ENCODE measurements at regions not wholly inside any gene's neighbourhood (a gene's known extent, or its start where the extent isn't known, plus 50 kb on each side); places are given as distances from the start of the nearest gene placed in this dataset.

DNA sequence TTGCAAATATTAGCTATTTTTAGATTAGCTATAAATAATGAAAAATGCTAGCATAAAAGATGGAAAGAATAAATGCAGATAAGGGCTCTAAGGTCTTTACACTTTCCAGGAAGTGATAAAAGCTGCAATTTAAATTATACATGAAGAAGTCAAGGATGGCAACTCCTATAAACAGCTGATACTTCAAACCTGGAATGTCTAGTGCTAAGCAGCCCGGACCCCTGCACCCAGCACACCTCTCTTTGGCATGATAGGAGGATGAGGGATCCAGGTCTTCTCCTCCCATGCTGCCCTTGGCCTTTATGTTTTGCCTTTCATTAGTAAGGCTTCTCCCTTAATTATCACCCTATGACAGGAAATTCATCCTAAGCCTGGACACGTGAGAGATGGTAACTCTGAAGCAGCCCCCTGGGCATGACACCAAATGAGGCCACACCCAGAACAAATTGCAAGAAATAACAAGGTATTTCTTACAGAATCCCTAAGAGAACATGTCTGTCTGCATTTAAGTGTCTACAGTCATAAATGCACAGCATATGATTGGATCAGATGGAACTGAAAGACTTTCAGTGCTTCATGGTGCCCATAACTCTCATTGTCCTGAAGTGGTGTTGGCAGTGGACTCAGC, 158.3 kb upstream of the PRSS1 start:
- no peak overlapping the region for H3K27ac ChIP-seq
- no peak overlapping the region for H3K4me2 ChIP-seq
- intact Hi-C loops (cut with micrococcal nuclease; ENCODE audit: unreplicated experiment): no loop called here
- no peaks in the 10 kb centered on the region for H3F3A ChIP-seq (ENCODE audit: insufficient read depth, low read depth)
- CTCF ChIA-PET: no interaction called here
- no peaks in the 10 kb centered on the region for H3K9me2 ChIP-seq (ENCODE audit: insufficient read depth)
- H3K79me2 ChIP-seq (ENCODE audit: low read depth): no peaks in the 10 kb centered on the region
- no peak overlapping the region for H3K4me3 ChIP-seq
- H3K36me3 ChIP-seq (ENCODE audit: low read depth): no peaks in the 10 kb centered on the region
- H3K27me3 ChIP-seq (ENCODE audit: insufficient read depth, low read depth): no peaks in the 10 kb centered on the region
- 0 out of 2 replicates have a peak, but pooled peaks cover 3% of the 10 kb centered on the region for H3K4me1 ChIP-seq (replicated peaks; ENCODE audit: insufficient read depth)
- no peaks in the 10 kb centered on the region for H4K20me1 ChIP-seq (ENCODE audit: insufficient read depth)
- POLR2A ChIA-PET (ENCODE audit: unreplicated experiment): no interaction called here
- BruUV-seq (replicated peaks): no TSS peak
- no peak overlapping the region for H2AFZ ChIP-seq
- no peak for TF ChIP-seq EZH2 (IDR thresholded peaks at IDR 0.05; ENCODE audit: low read depth)
- TF ChIP-seq, protein P1, sequence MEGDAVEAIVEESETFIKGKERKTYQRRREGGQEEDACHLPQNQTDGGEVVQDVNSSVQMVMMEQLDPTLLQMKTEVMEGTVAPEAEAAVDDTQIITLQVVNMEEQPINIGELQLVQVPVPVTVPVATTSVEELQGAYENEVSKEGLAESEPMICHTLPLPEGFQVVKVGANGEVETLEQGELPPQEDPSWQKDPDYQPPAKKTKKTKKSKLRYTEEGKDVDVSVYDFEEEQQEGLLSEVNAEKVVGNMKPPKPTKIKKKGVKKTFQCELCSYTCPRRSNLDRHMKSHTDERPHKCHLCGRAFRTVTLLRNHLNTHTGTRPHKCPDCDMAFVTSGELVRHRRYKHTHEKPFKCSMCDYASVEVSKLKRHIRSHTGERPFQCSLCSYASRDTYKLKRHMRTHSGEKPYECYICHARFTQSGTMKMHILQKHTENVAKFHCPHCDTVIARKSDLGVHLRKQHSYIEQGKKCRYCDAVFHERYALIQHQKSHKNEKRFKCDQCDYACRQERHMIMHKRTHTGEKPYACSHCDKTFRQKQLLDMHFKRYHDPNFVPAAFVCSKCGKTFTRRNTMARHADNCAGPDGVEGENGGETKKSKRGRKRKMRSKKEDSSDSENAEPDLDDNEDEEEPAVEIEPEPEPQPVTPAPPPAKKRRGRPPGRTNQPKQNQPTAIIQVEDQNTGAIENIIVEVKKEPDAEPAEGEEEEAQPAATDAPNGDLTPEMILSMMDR (conservative IDR thresholded peaks at IDR 0.05): no peak
- no peak for DNase-seq
- H3K9me3 ChIP-seq (ENCODE audit: insufficient read depth, low read depth): no peaks in the 10 kb centered on the region

DNA sequence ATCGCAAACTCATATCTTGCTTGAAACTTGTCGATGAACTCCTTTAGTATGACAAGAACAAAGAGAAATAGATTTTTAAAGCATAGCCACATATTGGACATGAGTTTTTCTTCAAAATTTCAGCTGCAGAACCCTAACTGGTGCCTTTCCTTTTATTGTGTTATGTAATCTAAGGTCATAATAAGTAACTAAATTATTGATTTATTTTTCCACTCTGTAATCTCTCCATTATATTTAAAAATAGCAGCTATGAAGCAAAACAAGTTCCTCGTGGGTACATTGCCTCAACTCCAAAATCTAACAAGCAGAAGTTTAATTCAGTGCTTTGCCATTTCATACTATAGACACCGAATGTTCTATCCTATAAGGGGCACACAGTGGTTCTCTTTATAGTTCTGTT, 159.2 kb upstream of the PRSS1 start:
- Histone ChIP-seq H3K9me3 (ENCODE audit: insufficient read depth, low read depth) (no peaks in the 10 kb centered on the region), H3K79me2 (ENCODE audit: low read depth) (no peaks in the 10 kb centered on the region), H4K20me1 (ENCODE audit: insufficient read depth) (no peaks in the 10 kb centered on the region), H3K27me3 (ENCODE audit: insufficient read depth, low read depth) (no peaks in the 10 kb centered on the region), H3F3A (ENCODE audit: insufficient read depth, low read depth) (no peaks in the 10 kb centered on the region), H2AFZ (no peak overlapping the region), H3K27ac (no peak overlapping the region), H3K4me1 (replicated peaks; ENCODE audit: insufficient read depth) (0 out of 2 replicates have a peak, but pooled peaks cover 3% of the 10 kb centered on the region), H3K36me3 (ENCODE audit: low read depth) (no peaks in the 10 kb centered on the region), H3K4me3 (no peak overlapping the region), H3K9me2 (ENCODE audit: insufficient read depth) (no peaks in the 10 kb centered on the region), H3K4me2 (no peak overlapping the region)
- ChIA-PET POLR2A (ENCODE audit: unreplicated experiment) (no interaction called here), CTCF (no interaction called here)
- BruUV-seq (replicated peaks): no TSS peak
- intact Hi-C loops (cut with micrococcal nuclease; ENCODE audit: unreplicated experiment): no loop called here
- no peak for DNase-seq
- no peak for TF ChIP-seq EZH2 (IDR thresholded peaks at IDR 0.05; ENCODE audit: low read depth)
- TF ChIP-seq, protein P1 (conservative IDR thresholded peaks at IDR 0.05): no peak

DNA sequence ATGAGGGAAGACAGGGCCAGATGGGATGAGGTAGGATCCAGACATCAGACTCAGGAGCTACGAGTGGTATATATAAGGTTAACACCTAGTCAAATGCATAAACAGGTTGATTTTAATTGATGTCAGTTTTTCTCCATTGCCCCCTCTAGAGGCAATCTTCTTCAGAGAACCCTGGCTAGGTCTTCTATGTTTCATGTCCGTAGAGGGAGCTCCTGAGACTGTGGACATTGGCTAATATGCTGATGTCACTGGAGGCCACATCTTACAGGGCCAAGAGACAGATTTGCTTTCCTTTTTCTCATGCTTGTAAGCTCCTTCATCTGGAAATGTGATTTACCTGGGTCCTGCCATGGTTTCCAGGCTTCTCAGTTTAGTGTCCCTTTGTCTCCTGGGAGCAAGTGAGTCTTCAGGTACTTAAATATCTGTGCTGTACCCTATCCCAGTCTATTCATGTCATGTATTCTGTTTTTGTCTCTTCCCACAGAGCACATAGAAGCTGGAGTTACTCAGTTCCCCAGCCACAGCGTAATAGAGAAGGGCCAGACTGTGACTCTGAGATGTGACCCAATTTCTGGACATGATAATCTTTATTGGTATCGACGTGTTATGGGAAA, 161.6 kb upstream of the PRSS1 start:
- Histone ChIP-seq H3K4me1 (replicated peaks; ENCODE audit: insufficient read depth) (peaks cover 26% of the 10 kb centered on the region), H3K36me3 (ENCODE audit: low read depth) (no peaks in the 10 kb centered on the region), H3K9me2 (ENCODE audit: insufficient read depth) (no peaks in the 10 kb centered on the region), H3K4me2 (0 out of 2 replicates have a peak overlapping the region, but pooled peaks have one; percentile 5), H3K27ac (0 out of 2 replicates have a peak overlapping the region, but pooled peaks have one; percentile 27), H3F3A (ENCODE audit: insufficient read depth, low read depth) (peaks cover 6% of the 10 kb centered on the region; the same call in 1 of the 2 replicates), H3K9me3 (ENCODE audit: insufficient read depth, low read depth) (no peaks in the 10 kb centered on the region), H3K4me3 (no peak overlapping the region), H4K20me1 (ENCODE audit: insufficient read depth) (no peaks in the 10 kb centered on the region), H3K27me3 (ENCODE audit: insufficient read depth, low read depth) (no peaks in the 10 kb centered on the region), H2AFZ (peak overlapping the region; percentile 71), H3K79me2 (ENCODE audit: low read depth) (no peaks in the 10 kb centered on the region)
- no peak for TF ChIP-seq EZH2 (IDR thresholded peaks at IDR 0.05; ENCODE audit: low read depth)
- TF ChIP-seq, protein P1 (conservative IDR thresholded peaks at IDR 0.05): peak; percentile 78
- BruUV-seq (replicated peaks): no TSS peak
- DNase-seq: peak; percentile 30 to 77
- CTCF ChIA-PET: interaction anchor here (0.6 to 2.2 kb wide), 23 partner anchors 9 to 298 kb away, joined by 3 to 20 read pairs (median 4); partner anchors contain the start of gene TRPV6
- intact Hi-C loops (cut with micrococcal nuclease; ENCODE audit: unreplicated experiment): loop anchor here (5.0 kb wide), 2 partner anchors 90 to 130 kb away; no protein-coding TSS in a partner anchor
- POLR2A ChIA-PET (ENCODE audit: unreplicated experiment): interaction anchor here (0.6 kb wide), 1 partner anchor 418 kb away, joined by 3 read pairs; no protein-coding TSS in a partner anchor

All from PC-9 (cell line).